LNCAP (cell line): ENCODE measurements at regions not wholly inside any gene's neighbourhood (a gene's known extent, or its start where the extent isn't known, plus 50 kb on each side); places are given as distances from the start of the nearest gene placed in this dataset.

Experiments used
- TF ChIP-seq, protein P1 (sequence below): fragments of 450-650 bp; IDR thresholded peaks from 2 replicates; pipeline ENCODE4 v1.5.1; 2017; ENCODE audit warnings: mild to moderate bottlenecking

DNA sequence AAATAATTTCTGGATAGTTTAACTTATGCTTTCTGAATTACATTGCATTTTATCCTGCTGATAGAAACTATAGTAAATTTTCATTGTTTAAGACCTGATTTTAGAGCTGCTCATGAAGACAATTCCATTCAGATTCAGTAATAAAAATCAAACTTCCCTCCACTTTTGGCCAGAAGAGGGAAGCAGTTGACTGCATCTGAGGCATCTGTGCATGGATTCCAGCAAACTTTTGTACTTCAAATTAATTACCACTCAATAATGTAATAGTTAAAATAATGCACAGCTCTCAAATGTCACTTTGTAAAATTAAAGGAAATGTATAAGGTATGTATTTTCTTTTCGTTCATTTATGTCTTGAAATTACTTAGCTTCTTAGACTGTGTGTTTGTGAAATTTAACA lies 64.2 kb upstream of the SLC35B3 start:
- TF ChIP-seq, protein P1, sequence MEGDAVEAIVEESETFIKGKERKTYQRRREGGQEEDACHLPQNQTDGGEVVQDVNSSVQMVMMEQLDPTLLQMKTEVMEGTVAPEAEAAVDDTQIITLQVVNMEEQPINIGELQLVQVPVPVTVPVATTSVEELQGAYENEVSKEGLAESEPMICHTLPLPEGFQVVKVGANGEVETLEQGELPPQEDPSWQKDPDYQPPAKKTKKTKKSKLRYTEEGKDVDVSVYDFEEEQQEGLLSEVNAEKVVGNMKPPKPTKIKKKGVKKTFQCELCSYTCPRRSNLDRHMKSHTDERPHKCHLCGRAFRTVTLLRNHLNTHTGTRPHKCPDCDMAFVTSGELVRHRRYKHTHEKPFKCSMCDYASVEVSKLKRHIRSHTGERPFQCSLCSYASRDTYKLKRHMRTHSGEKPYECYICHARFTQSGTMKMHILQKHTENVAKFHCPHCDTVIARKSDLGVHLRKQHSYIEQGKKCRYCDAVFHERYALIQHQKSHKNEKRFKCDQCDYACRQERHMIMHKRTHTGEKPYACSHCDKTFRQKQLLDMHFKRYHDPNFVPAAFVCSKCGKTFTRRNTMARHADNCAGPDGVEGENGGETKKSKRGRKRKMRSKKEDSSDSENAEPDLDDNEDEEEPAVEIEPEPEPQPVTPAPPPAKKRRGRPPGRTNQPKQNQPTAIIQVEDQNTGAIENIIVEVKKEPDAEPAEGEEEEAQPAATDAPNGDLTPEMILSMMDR, result peak; percentile 65

DNA sequence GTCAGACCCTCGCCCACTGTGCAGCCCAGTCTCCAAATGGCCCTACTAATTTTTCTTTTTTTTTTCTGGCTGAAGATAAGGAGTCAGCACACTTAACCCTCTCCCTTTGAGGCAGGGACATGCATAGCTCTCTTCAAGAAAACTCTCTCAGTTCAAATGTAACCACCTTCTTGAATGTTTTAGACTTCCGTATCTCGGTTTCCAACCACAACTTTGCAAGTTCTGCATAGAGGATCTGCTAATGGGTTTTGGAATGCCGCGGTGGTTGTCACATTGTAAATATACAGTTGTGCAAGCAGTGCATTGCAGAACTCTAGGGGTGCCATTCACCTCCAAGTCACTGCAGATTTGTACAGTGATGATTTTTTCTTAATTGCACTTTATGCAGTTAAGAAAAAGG lies 59.4 kb upstream of the SLC35B3 start:
- TF ChIP-seq, protein P1, result no peak

DNA sequence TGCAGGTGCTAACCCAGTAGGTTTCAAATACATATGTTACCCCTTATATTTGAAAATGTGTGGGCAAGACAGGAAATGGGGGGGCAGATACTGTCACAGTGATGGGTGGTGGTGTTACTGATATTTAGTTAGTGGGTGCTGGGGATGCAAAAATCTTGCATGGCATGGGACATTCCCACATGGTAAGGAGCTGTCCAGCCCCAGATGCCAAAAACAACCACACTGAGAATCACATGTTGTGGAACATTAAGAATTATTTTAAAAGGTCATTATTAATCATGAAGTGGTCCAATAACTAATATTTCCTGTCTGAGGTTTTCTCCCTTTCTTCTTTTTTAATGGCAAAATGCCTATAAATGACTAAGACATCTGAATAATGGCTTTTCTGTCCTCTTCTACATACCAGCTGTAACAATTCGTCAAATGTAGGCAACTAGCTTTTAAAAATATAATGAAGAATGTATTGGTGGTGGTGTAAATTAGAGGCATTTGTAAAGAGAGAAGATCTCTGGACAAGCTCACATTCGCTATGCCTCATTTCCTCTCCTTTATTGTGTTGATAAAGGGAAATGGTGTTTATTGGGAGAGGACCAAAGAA lies 57.3 kb upstream of the SLC35B3 start:
- TF ChIP-seq, protein P1, result no peak
